NT2/D1 (cell line): ENCODE measurements at regions not wholly inside any gene's neighbourhood (a gene's known extent, or its start where the extent isn't known, plus 50 kb on each side); places are given as distances from the start of the nearest gene placed in this dataset.

Source experiments
- YY1 ChIP-seq: IDR thresholded peaks from 2 replicates; pipeline ENCODE4 v1.6.1; 2011; ENCODE audit not compliant: insufficient read length, insufficient read depth
- ZNF274 ChIP-seq: IDR thresholded peaks from 2 replicates; pipeline ENCODE4 v1.6.1; 2011; ENCODE audit warnings: mild to moderate bottlenecking, low read depth, low read length

DNA sequence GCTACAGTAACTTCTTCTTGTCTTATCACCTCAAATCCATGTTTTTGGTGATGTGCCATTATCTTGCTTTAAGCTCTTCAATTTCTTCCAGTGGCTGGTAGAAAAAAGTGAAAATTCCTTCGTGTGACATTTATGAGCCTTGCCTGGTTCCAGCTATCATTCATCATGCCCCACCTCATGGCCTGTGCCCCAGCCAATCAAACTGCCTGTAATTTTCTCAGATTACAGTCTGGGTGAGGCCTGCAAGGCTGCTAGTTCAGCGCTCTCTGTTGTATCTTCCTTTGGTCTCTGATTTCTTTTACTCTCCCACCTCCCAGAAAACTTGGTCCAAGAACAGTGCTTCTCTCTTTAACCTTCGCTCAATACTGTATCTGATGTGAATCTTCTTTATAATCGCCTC lies 249.3 kb upstream of the ZNF717 start:
- no peak for TF ChIP-seq ZNF274
- no peak for TF ChIP-seq YY1
